HT-29 (cell line): ENCODE measurements at regions not wholly inside any gene's neighbourhood (a gene's known extent, or its start where the extent isn't known, plus 50 kb on each side); places are given as distances from the start of the nearest gene placed in this dataset.
A peak's percentile ranks its signal among the peaks of the same experiment; 100 is the strongest.
"Not testable (repeated sequence)": the region's sequence is repeated elsewhere in the genome, so short reads cannot be mapped to it uniquely, and the experiment has no call there.

Experiments used
- DNase-seq: peaks from one replicate; pipeline ENCODE4 v3.0.0-alpha.2; 2015; ENCODE audit warnings: low spot score

GRCh38 chr3:40698611-40699010, 173.9 kb downstream of the ZNF621 start:
- DNase-seq, result not testable (repeated sequence)

DNA sequence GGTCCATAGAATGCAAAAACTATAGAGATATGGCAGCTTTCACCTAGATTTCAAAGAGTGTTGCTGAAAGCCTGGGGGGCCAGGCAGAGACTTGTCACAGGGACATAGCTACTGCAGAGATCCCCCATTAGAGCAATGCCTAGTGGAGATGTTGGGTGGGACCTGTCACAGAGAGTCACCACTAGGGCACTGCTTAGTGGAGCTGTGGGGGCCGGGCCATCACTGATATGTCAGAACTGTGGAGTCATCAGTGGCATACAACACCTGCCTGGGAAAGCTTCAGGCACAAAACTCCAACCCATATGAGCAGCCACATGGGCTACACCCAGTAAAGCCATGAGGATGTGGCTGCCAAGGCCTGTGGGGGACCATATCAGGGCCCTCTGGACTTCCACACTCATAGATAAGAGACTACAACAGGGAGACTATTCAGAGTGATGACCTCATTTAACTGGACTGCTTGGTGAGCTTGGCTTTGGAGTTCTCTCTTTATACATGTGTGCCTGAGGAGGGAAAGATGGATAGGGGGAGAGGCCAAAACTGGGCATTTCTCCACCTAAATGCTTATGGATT, 176.3 kb downstream of the ZNF621 start:
- DNase-seq, result no peak

DNA sequence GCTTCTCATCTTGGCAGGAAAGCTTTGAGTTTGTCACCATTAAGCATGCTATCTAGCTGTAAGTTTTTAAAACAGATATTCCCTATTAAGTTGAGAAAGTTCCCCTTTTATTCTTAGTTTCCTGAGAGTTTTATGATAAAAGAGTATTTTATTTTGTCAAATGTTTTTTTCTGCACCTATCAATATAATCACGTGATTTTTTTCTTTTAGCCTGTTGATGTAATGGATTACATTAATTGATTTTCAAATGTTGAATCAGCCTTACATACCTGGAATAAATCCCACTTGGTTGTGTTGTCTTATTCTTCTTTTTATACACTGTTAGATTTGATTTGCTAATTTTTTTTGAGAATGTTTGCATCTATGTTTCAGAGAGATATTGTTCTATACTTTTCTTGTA, 179.5 kb downstream of the ZNF621 start:
- DNase-seq, result no peak

DNA sequence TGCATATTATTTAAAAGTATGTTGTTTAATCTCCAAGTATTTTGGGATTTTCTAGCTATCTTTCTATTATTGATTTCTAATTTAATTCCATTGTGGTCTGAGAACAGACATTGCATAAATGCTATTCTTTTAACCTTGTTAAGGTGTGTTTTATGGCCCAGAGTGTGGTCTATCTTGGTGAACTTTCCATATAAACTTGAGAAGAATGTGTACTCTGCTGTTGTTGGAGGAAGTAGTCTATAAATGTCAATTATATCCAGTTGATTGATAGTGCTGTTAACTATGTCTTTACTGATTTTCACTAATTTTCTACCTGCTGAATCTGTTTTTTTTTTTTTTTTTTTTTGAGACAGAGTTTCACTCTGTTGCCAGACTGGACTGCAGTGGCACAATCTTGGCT, 180.9 kb downstream of the ZNF621 start:
- no peak for DNase-seq

DNA sequence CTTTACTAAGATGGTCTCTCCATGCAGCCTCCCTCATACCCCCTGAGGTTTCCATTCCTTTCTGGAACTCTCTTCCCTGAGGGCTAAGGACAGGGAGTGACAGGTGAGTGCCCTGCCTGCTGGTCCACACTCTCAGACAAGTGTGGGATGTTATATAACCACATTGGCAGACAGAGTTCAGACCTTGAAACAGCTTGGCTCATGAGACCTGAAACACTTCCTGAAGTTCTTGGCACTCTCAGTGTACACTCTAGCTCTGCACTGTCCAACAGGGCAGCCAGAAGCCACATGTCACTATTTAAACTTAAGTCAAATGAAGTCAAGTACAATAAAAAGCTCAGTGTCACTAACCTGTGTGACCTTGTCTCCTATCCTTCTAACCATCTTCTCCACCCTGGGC, 188.5 kb downstream of the ZNF621 start:
- DNase-seq, result no peak

DNA sequence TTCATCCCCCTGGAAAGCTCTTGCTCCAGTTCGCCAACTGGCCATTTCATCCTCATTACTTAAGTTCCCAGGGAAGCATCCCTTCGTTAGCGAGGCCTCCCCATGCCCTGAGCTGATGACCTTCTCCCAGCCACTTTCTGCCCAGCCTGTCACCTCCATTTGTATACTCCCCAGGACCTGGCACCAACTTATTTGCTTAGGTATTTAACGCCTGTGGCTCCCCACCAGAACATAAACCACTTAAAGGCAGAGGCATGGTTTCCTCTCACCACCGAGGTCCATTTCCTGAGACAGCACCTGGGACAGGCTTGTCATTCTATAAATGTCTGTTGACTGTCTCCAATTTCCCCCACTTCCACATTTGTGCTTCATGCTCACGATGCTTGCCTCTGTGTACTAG, 189.0 kb downstream of the ZNF621 start:
- DNase-seq, result no peak

GRCh38 chr3:40714771-40715345, 190.1 kb downstream of the ZNF621 start:
- DNase-seq, result no peak

GRCh38 chr3:40715551-40715950, 190.8 kb downstream of the ZNF621 start:
- no peak for DNase-seq

DNA sequence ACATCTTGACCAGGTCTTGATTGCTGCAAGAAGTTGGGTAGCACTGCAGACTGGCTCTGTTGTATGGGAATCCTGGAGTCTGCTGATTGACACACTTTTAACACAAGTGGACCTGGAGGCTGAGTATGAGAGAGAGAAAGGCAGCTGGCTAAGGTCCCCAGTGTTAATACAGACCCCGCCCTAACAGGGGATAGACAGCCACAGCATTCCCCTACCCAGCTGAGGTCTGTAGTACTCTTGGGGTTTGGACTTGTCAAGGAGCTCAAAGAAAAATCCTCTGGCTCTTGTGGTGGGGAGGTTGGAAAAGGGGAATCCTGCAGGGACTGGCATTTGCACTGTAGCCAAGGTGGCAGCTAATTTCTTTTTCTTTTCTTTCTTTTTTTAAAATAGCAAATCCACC, 192.7 kb downstream of the ZNF621 start:
- DNase-seq, result no peak

DNA sequence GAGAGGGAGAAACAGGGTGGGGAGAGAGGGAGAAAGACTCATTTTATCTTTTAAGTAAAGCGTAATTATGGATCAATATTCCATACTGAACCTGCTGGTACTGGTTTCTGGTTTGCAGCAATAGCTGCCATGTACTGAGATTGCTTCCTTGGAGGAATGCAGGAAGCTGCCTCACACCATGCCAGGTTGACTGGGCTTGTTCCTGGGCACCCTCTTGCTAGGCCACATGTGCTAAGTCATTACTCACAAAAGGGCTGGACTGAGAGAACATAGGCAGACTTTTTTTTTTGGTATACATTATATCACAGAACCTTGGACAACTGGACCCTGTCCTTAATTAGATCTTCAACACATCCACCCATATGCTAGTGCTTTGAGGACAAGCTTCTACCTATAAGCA, 193.4 kb downstream of the ZNF621 start:
- DNase-seq, result no peak

DNA sequence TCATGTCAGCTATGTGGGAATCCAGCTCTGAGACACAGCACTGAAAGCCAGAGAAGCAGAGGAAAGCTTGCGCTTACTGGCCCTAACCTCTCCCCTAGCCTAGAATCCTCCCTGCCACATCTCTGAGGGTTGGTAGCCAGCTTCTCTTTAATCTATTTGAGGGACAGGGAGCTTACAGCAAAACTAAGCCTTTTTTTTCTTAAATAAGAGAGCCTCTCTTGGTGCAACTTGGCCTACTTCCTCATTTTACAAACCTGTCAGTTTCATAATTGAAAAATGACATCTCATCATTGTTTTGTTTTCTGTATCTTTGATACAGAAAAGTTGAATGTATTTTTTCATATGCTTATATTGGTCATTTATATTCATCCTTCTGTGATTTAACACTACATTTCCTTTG, 193.9 kb downstream of the ZNF621 start:
- no peak for DNase-seq

- peak; percentile 42 for DNase-seq
These were observed 195.0 kb downstream of the ZNF621 start for GRCh38 chr3:40719660-40720287.

DNA sequence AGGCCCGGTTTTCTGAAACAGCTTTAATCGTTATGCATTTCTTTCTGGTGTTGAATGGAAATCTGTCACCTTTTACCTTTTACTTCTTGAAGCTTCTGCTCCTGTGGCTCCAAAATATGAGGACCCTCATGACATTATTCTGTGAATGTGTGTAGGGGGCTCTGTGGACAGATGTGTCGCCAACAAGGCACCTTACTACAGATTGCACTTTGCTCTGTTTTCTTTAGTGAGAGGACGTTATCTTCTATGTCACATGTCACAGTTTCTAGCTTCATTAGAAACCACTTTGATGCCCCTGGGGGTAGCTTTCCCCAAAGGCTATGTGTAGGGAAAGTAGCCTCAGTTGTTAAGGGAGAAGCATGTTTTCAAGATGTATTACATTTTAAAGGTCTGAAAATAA, 195.6 kb downstream of the ZNF621 start:
- DNase-seq, result no peak

- DNase-seq, result no peak
These were observed 196.1 kb downstream of the ZNF621 start for GRCh38 chr3:40720863-40721262.

DNA sequence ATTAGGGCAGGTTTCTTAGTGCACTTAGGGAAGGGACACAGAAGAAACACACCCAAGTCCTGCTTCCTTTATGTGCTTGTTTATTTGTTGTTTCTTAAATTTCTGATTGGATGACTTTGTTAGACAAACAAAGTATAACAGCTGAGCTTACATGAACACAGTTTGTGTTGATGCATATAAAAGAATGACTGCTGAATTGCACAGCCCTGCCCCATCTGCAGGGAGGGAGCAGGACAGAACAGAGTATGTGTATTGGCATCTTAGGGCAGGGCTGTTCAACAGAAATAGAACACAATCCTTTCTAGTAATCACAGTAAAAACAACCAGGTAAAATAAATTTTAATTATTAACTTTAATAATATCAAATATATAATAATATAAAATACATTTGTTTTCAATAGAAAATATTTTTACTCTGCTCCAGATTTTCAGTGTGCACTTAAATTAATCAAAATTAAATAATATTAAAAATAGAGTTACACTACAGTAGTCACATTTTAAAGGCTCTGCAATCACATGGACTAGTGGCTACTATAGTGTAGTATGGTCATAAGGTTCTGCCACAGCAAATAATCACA, 198.4 kb downstream of the ZNF621 start:
- DNase-seq, result no peak

DNA sequence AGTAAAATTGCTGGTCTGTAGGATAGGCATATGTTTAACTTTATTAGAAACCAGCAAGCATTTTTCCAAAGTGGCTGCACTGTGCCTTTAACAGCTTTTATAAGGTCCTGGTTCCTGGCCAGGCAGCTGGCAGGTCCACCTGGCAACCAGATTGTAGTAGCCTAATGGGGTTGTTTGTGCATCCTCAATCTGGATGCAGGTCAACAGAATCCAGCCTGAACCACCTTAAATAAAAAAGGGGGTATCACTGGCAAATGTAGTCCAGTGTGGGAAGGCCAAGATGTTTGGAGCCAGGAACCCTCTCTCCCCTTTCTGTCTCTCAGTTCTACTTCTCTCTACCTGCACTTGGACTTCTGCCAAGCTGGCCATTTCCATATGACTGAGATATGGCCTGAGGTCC, 200.3 kb downstream of the ZNF621 start:
- DNase-seq, result no peak

DNA sequence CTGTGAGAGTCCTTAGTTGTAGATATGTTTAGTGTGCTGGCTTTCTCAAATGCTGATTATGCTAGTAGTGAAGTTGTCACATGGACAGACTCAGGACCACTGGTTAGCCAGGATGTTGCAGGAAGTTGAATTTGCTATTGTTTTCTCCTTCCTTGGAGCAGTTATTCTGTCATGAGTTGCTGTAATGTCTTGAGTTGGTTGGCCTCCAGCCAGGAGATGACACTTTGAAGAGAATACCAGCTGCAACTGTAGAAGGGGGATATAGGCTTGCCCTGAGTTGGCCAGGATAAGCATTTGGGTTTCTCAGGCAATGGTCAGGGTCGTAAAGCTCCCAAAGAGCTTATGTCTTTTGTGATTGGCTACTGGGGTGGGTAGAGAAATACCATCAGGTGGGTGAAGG, 206.7 kb downstream of the ZNF621 start:
- DNase-seq, result no peak

GRCh38 chr3:40736943-40737342, 212.2 kb downstream of the ZNF621 start:
- DNase-seq, result no peak

- DNase-seq, result no peak
These were observed 212.6 kb downstream of the ZNF621 start for GRCh38 chr3:40737343-40737742.

- DNase-seq, result no peak
These were observed 215.2 kb downstream of the ZNF621 start for GRCh38 chr3:40739971-40740370.

GRCh38 chr3:40741729-40742128, 217.0 kb downstream of the ZNF621 start:
- DNase-seq, result no peak

GRCh38 chr3:40745381-40746106, 220.8 kb downstream of the ZNF621 start:
- no peak for DNase-seq

DNA sequence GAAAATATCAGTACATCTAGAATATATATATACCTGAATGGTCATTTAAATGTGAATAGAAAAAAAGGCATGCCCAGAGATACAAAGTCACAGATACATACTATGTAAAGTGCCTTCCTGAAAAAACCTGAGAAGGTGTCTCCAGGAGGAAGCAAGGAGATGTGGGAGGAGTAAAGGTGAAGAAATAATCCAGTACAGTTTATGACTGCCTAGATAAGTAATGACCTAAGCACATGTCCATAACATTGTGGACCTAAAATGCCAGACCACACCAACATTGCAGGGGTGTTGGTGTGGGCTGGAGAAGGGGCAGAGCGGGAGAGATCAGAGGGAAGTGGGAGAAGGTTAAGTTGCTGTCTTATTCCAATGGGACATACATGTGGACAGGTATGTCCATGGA, 226.9 kb downstream of the ZNF621 start:
- no peak for DNase-seq
